Hepatocyte (in vitro differentiated cells): ENCODE measurements at regions not wholly inside any gene's neighbourhood (a gene's known extent, or its start where the extent isn't known, plus 50 kb on each side); places are given as distances from the start of the nearest gene placed in this dataset.

Experiments
- DNase-seq: peaks from one replicate; pipeline ENCODE4 v3.0.0-alpha.2; 2016; ENCODE audit warnings: low spot score
- H2AFZ ChIP-seq: fragments of 200-600 bp; sonication (generic); 2 replicates; pipeline ENCODE4 v1.6.0; 2016; ENCODE audit warnings: antibody characterized with exemption, mild to moderate bottlenecking
- H3K27ac ChIP-seq: fragments of 200-600 bp; sonication (generic); 2 replicates; pipeline ENCODE4 v1.5.1; 2016; ENCODE audit warnings: mild to moderate bottlenecking
- H3K27me3 ChIP-seq: fragments of 200-600 bp; sonication (generic); 2 replicates; pipeline ENCODE4 v1.6.1; 2016
- H3K36me3 ChIP-seq: fragments of 200-600 bp; sonication (generic); replicated peaks from 2 replicates; pipeline ENCODE4 v1.5.1; 2016; ENCODE audit warnings: low read depth; ENCODE audit not compliant: insufficient read depth
- H3K4me1 ChIP-seq: fragments of 200-600 bp; sonication (generic); 2 replicates; pipeline ENCODE4 v1.5.1; 2016; ENCODE audit warnings: mild to moderate bottlenecking, moderate library complexity; ENCODE audit not compliant: insufficient read depth
- H3K4me2 ChIP-seq: fragments of 200-600 bp; sonication (generic); 2 replicates; pipeline ENCODE4 v1.6.0; 2016
- H3K4me3 ChIP-seq: fragments of 200-600 bp; sonication (generic); 2 replicates; pipeline ENCODE4 v1.5.1; 2016; ENCODE audit warnings: mild to moderate bottlenecking
- H3K79me2 ChIP-seq: fragments of 200-600 bp; sonication (generic); 2 replicates; pipeline ENCODE4 v1.6.0; 2017; ENCODE audit warnings: mild to moderate bottlenecking
- H3K9me2 ChIP-seq: fragments of 200-600 bp; sonication (generic); replicated peaks from 2 replicates; pipeline ENCODE4 v1.6.0; 2017; ENCODE audit warnings: mild to moderate bottlenecking; ENCODE audit not compliant: insufficient read depth
- H3K9me3 ChIP-seq: fragments of 200-600 bp; sonication (generic); 2 replicates; pipeline ENCODE4 v1.5.1; 2016; ENCODE audit warnings: low read depth, mild to moderate bottlenecking
- H4K20me1 ChIP-seq: fragments of 200-600 bp; sonication (generic); 2 replicates; pipeline ENCODE4 v1.6.0; 2016; ENCODE audit warnings: mild to moderate bottlenecking; ENCODE audit not compliant: insufficient read depth, poor library complexity, severe bottlenecking
- CTCF ChIP-seq: fragments of 200-600 bp; sonication (generic); IDR thresholded peaks from 2 replicates; pipeline ENCODE4 v1.5.1; 2016; ENCODE audit warnings: antibody characterized with exemption, mild to moderate bottlenecking; ENCODE audit not compliant: poor library complexity
- EZH2 ChIP-seq: fragments of 200-600 bp; sonication (generic); IDR thresholded peaks from 2 replicates; pipeline ENCODE4 v1.6.1; 2016; ENCODE audit warnings: antibody characterized with exemption, mild to moderate bottlenecking, borderline replicate concordance
- EZH2phosphoT487 ChIP-seq: fragments of 200-600 bp; sonication (generic); IDR thresholded peaks from one replicate; pipeline ENCODE4 v1.6.1; 2018; ENCODE audit warnings: antibody characterized with exemption, mild to moderate bottlenecking, low read depth, moderate library complexity; ENCODE audit not compliant: unreplicated experiment, severe bottlenecking
- WGBS: methylation state at CpG from one replicate; pipeline ENCODE4 v1.1.6; 2016; ENCODE audit warnings: low lambda C conversion rate; ENCODE audit errors: missing lambda C conversion rate; 5-methylcytosine and 5-hydroxymethylcytosine counted together

- Histone ChIP-seq H3K4me2 (no peak overlapping the region), H3K9me3 (no peaks in the 10 kb centered on the region), H3K27ac (no peak overlapping the region), H3K9me2 (no peaks in the 10 kb centered on the region), H3K79me2 (no peaks in the 10 kb centered on the region), H3K27me3 (no peaks in the 10 kb centered on the region), H2AFZ (no peak overlapping the region), H3K36me3 (no peaks in the 10 kb centered on the region), H3K4me1 (no peaks in the 10 kb centered on the region), H4K20me1 (no peaks in the 10 kb centered on the region), H3K4me3 (no peak overlapping the region)
- WGBS: 83% methylated on average over 5 of the region's 5 CpGs
- DNase-seq: no peak
- no peak for TF ChIP-seq EZH2
- TF ChIP-seq CTCF: no peak
- TF ChIP-seq EZH2phosphoT487: no peak
Observed at GRCh38 chr5:6308683-6309082, 69.7 kb downstream of the MED10 start.

- no peaks in the 10 kb centered on the region for H4K20me1 ChIP-seq
- H3K4me3 ChIP-seq: no peak overlapping the region
- no peak for TF ChIP-seq EZH2phosphoT487
- WGBS: 82% methylated on average over 5 of the region's 5 CpGs
- DNase-seq: no peak
- H3K9me3 ChIP-seq: no peaks in the 10 kb centered on the region
- no peaks in the 10 kb centered on the region for H3K27me3 ChIP-seq
- H3K36me3 ChIP-seq: no peaks in the 10 kb centered on the region
- no peaks in the 10 kb centered on the region for H3K4me1 ChIP-seq
- H3K4me2 ChIP-seq: no peak overlapping the region
- no peak overlapping the region for H3K27ac ChIP-seq
- H2AFZ ChIP-seq: no peak overlapping the region
- no peaks in the 10 kb centered on the region for H3K79me2 ChIP-seq
- no peaks in the 10 kb centered on the region for H3K9me2 ChIP-seq
Observed at GRCh38 chr5:6307304-6307703, 71.0 kb downstream of the MED10 start.

- Histone ChIP-seq H3K4me3 (no peak overlapping the region), H3K4me1 (no peaks in the 10 kb centered on the region), H3K79me2 (no peaks in the 10 kb centered on the region), H3K9me3 (no peaks in the 10 kb centered on the region), H3K27me3 (no peaks in the 10 kb centered on the region), H3K27ac (no peak overlapping the region), H3K9me2 (no peaks in the 10 kb centered on the region), H3K36me3 (no peaks in the 10 kb centered on the region), H4K20me1 (no peaks in the 10 kb centered on the region), H2AFZ (no peak overlapping the region), H3K4me2 (no peak overlapping the region)
- DNase-seq: no peak
- no peak for TF ChIP-seq EZH2phosphoT487
- WGBS: 60% methylated on average over 6 of the region's 6 CpGs
Observed at GRCh38 chr5:6305853-6306252, 72.5 kb downstream of the MED10 start.

GRCh38 chr5:6302684-6303083 is 75.7 kb downstream of the MED10 start:
- Histone ChIP-seq H3K27me3 (no peaks in the 10 kb centered on the region), H3K4me1 (no peaks in the 10 kb centered on the region), H3K27ac (no peak overlapping the region), H2AFZ (no peak overlapping the region), H3K36me3 (no peaks in the 10 kb centered on the region), H3K4me3 (no peak overlapping the region), H3K9me2 (no peaks in the 10 kb centered on the region), H4K20me1 (no peaks in the 10 kb centered on the region), H3K9me3 (no peaks in the 10 kb centered on the region), H3K79me2 (no peaks in the 10 kb centered on the region), H3K4me2 (no peak overlapping the region)
- 70% methylated on average over 5 of the region's 5 CpGs for WGBS
- no peak for TF ChIP-seq CTCF
- no peak for TF ChIP-seq EZH2
- no peak for TF ChIP-seq EZH2phosphoT487
- peak; percentile 15 for DNase-seq
